ENCODE measurements at regions not wholly inside any gene's neighbourhood (a gene's known extent, or its start where the extent isn't known, plus 50 kb on each side); places are given as distances from the start of the nearest gene placed in this dataset.
"Not testable (repeated sequence)": the region's sequence is repeated elsewhere in the genome, so short reads cannot be mapped to it uniquely, and the experiment has no call there.

- Histone ChIP-seq H3K4me3 (no peak overlapping the region), H3K27me3 (no peaks in the 10 kb centered on the region), H3K4me1 (no peaks in the 10 kb centered on the region), H3K36me3 (no peaks in the 10 kb centered on the region), H3K27ac (peak overlapping the region in 1 of 5 donors; percentile 38), H3K9me3 (no peaks in the 10 kb centered on the region)
- TF ChIP-seq POLR2A (IDR thresholded peaks at IDR 0.05) (no peak), CTCF (IDR thresholded peaks at IDR 0.05) (no peak), EP300 (IDR thresholded peaks at IDR 0.05) (no peak), POLR2AphosphoS5 (IDR thresholded peaks at IDR 0.05) (no peak)
- DNase-seq = peak in 1 of 2 donors; percentile 31
- intact Hi-C loops (cut with DNase I; ENCODE audit: low total_unique reads) = no loop called here
These were observed 104.2 kb downstream of the NPY start for GRCh38 chr7:24388212-24388611.

GRCh38 chr7:24390376-24391157, 106.6 kb downstream of the NPY start:
- no peaks in the 10 kb centered on the region for H3K27me3 ChIP-seq
- intact Hi-C loops (cut with DNase I; ENCODE audit: low total_unique reads) = no loop called here
- no peaks in the 10 kb centered on the region for H3K9me3 ChIP-seq
- 76 to 88% (median 87%) methylated on average over 5 of the region's 5 CpGs for WGBS, 5 donors
- no peak for TF ChIP-seq CTCF (IDR thresholded peaks at IDR 0.05)
- no peak for TF ChIP-seq POLR2AphosphoS5 (IDR thresholded peaks at IDR 0.05)
- no peak for TF ChIP-seq POLR2A (IDR thresholded peaks at IDR 0.05)
- TF ChIP-seq EP300 (IDR thresholded peaks at IDR 0.05) = no peak
- H3K36me3 ChIP-seq = no peaks in the 10 kb centered on the region
- DNase-seq = no peak
- H3K4me1 ChIP-seq = no peaks in the 10 kb centered on the region
- no peak overlapping the region for H3K27ac ChIP-seq
- H3K4me3 ChIP-seq = no peak overlapping the region

- 42 to 86% (median 47%) methylated on average over 1 of the region's 1 CpG for WGBS, 5 donors
- no peak for TF ChIP-seq EP300 (IDR thresholded peaks at IDR 0.05)
- no peak for TF ChIP-seq POLR2AphosphoS5 (IDR thresholded peaks at IDR 0.05)
- TF ChIP-seq POLR2A (IDR thresholded peaks at IDR 0.05) = no peak
- no peak for TF ChIP-seq CTCF (IDR thresholded peaks at IDR 0.05)
- H3K4me3 ChIP-seq = no peak overlapping the region
- H3K27ac ChIP-seq = no peak overlapping the region
- no peaks in the 10 kb centered on the region for H3K9me3 ChIP-seq
- no peaks in the 10 kb centered on the region for H3K27me3 ChIP-seq
- no peak for DNase-seq
- intact Hi-C loops (cut with DNase I; ENCODE audit: low total_unique reads) = no loop called here
- H3K36me3 ChIP-seq = no peaks in the 10 kb centered on the region
- H3K4me1 ChIP-seq = no peaks in the 10 kb centered on the region
These were observed 108.8 kb downstream of the NPY start for GRCh38 chr7:24392774-24393173.

- WGBS, 5 donors = 78 to 89% (median 82%) methylated on average over 3 of the region's 3 CpGs
- DNase-seq = no peak
- intact Hi-C loops (cut with DNase I; ENCODE audit: low total_unique reads) = no loop called here
- no peak overlapping the region for H3K27ac ChIP-seq
- no peaks in the 10 kb centered on the region for H3K4me1 ChIP-seq
- TF ChIP-seq CTCF (IDR thresholded peaks at IDR 0.05) (no peak), EP300 (IDR thresholded peaks at IDR 0.05) (no peak), POLR2AphosphoS5 (IDR thresholded peaks at IDR 0.05) (no peak), POLR2A (IDR thresholded peaks at IDR 0.05) (no peak)
- H3K36me3 ChIP-seq = no peaks in the 10 kb centered on the region
- no peak overlapping the region for H3K4me3 ChIP-seq
- H3K27me3 ChIP-seq = no peaks in the 10 kb centered on the region
- no peaks in the 10 kb centered on the region for H3K9me3 ChIP-seq
These were observed 111.5 kb downstream of the NPY start for GRCh38 chr7:24395512-24395911.

- H3K9me3 ChIP-seq; H3K27me3 ChIP-seq; H3K4me3 ChIP-seq; intact Hi-C loops (cut with DNase I; ENCODE audit: low total_unique reads); DNase-seq; H3K4me1 ChIP-seq; H3K36me3 ChIP-seq; H3K27ac ChIP-seq: not testable (repeated sequence)
- WGBS, 5 donors = 62 to 76% (median 70%) methylated on average over 5 to 13 of the region's 13 CpGs
These were observed 112.4 kb downstream of the NPY start for GRCh38 chr7:24396387-24396786.

All from stomach (tissue), 8 donors.